ENCODE measurements at regions not wholly inside any gene's neighbourhood (a gene's known extent, or its start where the extent isn't known, plus 50 kb on each side); places are given as distances from the start of the nearest gene placed in this dataset.

DNA sequence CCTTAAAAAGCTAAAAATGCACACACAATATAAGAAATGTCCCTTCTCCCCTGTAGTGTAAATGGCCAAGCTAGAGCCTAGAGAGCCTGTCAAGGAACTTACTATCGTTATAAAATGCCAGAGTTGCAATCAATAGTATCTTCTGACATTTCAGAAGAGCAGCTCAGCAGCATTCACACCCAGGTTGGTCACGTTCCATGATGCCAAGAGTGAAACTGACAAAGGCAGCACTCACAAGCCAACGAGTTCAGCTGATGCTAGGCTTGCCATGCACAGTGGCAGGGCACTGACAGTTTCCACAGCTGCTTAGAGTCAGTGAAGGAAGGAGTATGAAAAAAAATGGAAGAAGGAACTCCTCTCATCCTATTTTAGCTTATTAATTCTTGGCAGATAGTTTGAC, 331.4 kb upstream of the CCDC54 start:
- Histone ChIP-seq H3K27ac (no peak overlapping the region), H3K4me3 (no peak overlapping the region), H3K36me3 (replicated peaks; ENCODE audit: insufficient read depth, low read depth) (no peaks in the 10 kb centered on the region), H3K9me2 (replicated peaks; ENCODE audit: insufficient read depth) (no peaks in the 10 kb centered on the region), H4K20me1 (ENCODE audit: insufficient read depth, poor library complexity, severe bottlenecking) (no peaks in the 10 kb centered on the region), H3K9me3 (ENCODE audit: low read depth) (no peaks in the 10 kb centered on the region), H3K4me1 (ENCODE audit: insufficient read depth) (no peaks in the 10 kb centered on the region), H2AFZ (no peak overlapping the region), H3K27me3 (no peaks in the 10 kb centered on the region), H3K79me2 (no peaks in the 10 kb centered on the region), H3K4me2 (no peak overlapping the region)
- no peak for DNase-seq (ENCODE audit: low spot score)
- WGBS (ENCODE audit: low lambda C conversion rate, missing lambda C conversion rate), result 80% methylated on average over 3 of the region's 3 CpGs
- no peak for TF ChIP-seq EZH2phosphoT487 (IDR thresholded peaks at IDR 0.05; ENCODE audit: low read depth, severe bottlenecking, unreplicated experiment)
- TF ChIP-seq, protein P1, sequence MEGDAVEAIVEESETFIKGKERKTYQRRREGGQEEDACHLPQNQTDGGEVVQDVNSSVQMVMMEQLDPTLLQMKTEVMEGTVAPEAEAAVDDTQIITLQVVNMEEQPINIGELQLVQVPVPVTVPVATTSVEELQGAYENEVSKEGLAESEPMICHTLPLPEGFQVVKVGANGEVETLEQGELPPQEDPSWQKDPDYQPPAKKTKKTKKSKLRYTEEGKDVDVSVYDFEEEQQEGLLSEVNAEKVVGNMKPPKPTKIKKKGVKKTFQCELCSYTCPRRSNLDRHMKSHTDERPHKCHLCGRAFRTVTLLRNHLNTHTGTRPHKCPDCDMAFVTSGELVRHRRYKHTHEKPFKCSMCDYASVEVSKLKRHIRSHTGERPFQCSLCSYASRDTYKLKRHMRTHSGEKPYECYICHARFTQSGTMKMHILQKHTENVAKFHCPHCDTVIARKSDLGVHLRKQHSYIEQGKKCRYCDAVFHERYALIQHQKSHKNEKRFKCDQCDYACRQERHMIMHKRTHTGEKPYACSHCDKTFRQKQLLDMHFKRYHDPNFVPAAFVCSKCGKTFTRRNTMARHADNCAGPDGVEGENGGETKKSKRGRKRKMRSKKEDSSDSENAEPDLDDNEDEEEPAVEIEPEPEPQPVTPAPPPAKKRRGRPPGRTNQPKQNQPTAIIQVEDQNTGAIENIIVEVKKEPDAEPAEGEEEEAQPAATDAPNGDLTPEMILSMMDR (IDR thresholded peaks at IDR 0.05; ENCODE audit: poor library complexity), result no peak
- no peak for TF ChIP-seq EZH2 (IDR thresholded peaks at IDR 0.05; ENCODE audit: borderline replicate concordance)

- Histone ChIP-seq H3K4me2 (no peak overlapping the region), H4K20me1 (ENCODE audit: insufficient read depth, poor library complexity, severe bottlenecking) (no peaks in the 10 kb centered on the region), H3K9me2 (replicated peaks; ENCODE audit: insufficient read depth) (no peaks in the 10 kb centered on the region), H3K9me3 (ENCODE audit: low read depth) (no peaks in the 10 kb centered on the region), H3K4me3 (no peak overlapping the region), H3K27ac (no peak overlapping the region), H3K36me3 (replicated peaks; ENCODE audit: insufficient read depth, low read depth) (no peaks in the 10 kb centered on the region), H2AFZ (no peak overlapping the region), H3K79me2 (no peaks in the 10 kb centered on the region), H3K4me1 (ENCODE audit: insufficient read depth) (no peaks in the 10 kb centered on the region), H3K27me3 (no peaks in the 10 kb centered on the region)
- TF ChIP-seq, protein P1 (IDR thresholded peaks at IDR 0.05; ENCODE audit: poor library complexity), result no peak
- no peak for DNase-seq (ENCODE audit: low spot score)
- WGBS (ENCODE audit: low lambda C conversion rate, missing lambda C conversion rate), result 85% methylated on average over 4 of the region's 4 CpGs
Observed at GRCh38 chr3:107055181-107055942, 321.9 kb upstream of the CCDC54 start.

- no peaks in the 10 kb centered on the region for H3K9me2 ChIP-seq (replicated peaks; ENCODE audit: insufficient read depth)
- H4K20me1 ChIP-seq (ENCODE audit: insufficient read depth, poor library complexity, severe bottlenecking), result no peaks in the 10 kb centered on the region
- H3K79me2 ChIP-seq, result no peaks in the 10 kb centered on the region
- H3K36me3 ChIP-seq (replicated peaks; ENCODE audit: insufficient read depth, low read depth), result no peaks in the 10 kb centered on the region
- H3K4me3 ChIP-seq, result no peak overlapping the region
- DNase-seq (ENCODE audit: low spot score), result no peak
- TF ChIP-seq EZH2phosphoT487 (IDR thresholded peaks at IDR 0.05; ENCODE audit: low read depth, severe bottlenecking, unreplicated experiment), result no peak
- TF ChIP-seq, protein P1 (IDR thresholded peaks at IDR 0.05; ENCODE audit: poor library complexity), result no peak
- TF ChIP-seq EZH2 (IDR thresholded peaks at IDR 0.05; ENCODE audit: borderline replicate concordance), result no peak
- H3K4me2 ChIP-seq, result no peak overlapping the region
- WGBS (ENCODE audit: low lambda C conversion rate, missing lambda C conversion rate), result 92% methylated on average over 1 of the region's 1 CpG
- H3K27me3 ChIP-seq, result no peaks in the 10 kb centered on the region
- no peaks in the 10 kb centered on the region for H3K4me1 ChIP-seq (ENCODE audit: insufficient read depth)
- H3K27ac ChIP-seq, result no peak overlapping the region
- no peak overlapping the region for H2AFZ ChIP-seq
- H3K9me3 ChIP-seq (ENCODE audit: low read depth), result no peaks in the 10 kb centered on the region
Observed at GRCh38 chr3:107061466-107061865, 315.8 kb upstream of the CCDC54 start.
